ENCODE measurements at regions not wholly inside any gene's neighbourhood (a gene's known extent, or its start where the extent isn't known, plus 50 kb on each side); places are given as distances from the start of the nearest gene placed in this dataset.

DNA sequence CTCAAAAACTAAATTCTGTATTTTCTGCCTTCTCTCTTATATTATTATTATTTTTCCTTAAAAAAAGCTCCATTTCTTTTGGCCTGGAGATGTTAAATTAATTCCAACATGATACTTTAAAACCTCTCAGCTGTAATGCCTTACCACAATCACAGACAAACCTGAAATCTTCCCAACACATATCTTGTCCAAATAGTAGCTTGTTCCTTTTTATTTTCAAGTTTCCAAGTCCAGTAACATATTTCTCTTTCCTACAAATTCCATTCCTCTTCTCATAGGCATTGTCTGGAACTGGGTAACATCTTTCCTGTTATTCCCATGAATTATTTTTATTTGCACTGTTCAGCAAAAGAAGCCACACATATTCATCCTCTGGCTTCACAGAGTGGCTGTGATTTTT, 137.0 kb downstream of the SLITRK6 start:
- Histone ChIP-seq H3K4me1 (no peaks in the 10 kb centered on the region), H3K27ac (no peak overlapping the region), H3K27me3 (ENCODE audit: insufficient read depth in 3 of 3, low read length in 2 of 3) (no peaks in the 10 kb centered on the region), H3K9me3 (no peaks in the 10 kb centered on the region), H3K4me3 (no peak overlapping the region), H3K36me3 (ENCODE audit: insufficient read depth in 1 of 2, low read depth in 1 of 2) (no peaks in the 10 kb centered on the region)
- no peak for ATAC-seq
- intact Hi-C loops (cut with DNase I) = no loop called here
- DNase-seq = no peak
- no peak for TF ChIP-seq CTCF (IDR thresholded peaks at IDR 0.05)

DNA sequence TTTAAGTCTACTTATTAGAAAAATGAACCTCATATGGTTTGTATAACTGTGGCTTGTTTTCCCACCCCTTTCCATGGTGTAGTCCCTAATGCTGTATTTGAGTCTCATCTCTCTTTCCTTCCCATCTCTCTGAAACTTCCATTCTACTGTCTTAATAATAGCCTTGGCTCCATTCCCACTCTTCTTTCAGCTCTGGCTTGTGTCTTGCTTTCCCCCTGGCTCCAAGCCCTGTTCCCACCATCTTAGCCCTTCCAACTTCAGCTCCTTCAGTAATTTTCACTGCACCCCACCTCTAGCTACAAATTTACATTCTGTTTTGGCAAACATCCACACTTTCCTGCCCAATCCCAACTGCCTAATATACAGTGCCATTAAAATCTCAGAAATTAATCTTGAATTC, 137.5 kb downstream of the SLITRK6 start:
- Histone ChIP-seq H3K36me3 (ENCODE audit: insufficient read depth in 1 of 2, low read depth in 1 of 2) (no peaks in the 10 kb centered on the region), H3K27ac (no peak overlapping the region), H3K9me3 (no peaks in the 10 kb centered on the region), H3K4me1 (no peaks in the 10 kb centered on the region), H3K27me3 (ENCODE audit: insufficient read depth in 3 of 3, low read length in 2 of 3) (no peaks in the 10 kb centered on the region), H3K4me3 (no peak overlapping the region)
- intact Hi-C loops (cut with DNase I) = no loop called here
- TF ChIP-seq CTCF (IDR thresholded peaks at IDR 0.05) = no peak
- DNase-seq (no peak), ATAC-seq (no peak)

- intact Hi-C loops (cut with DNase I) = no loop called here
- Histone ChIP-seq H3K4me3 (no peak overlapping the region), H3K36me3 (ENCODE audit: insufficient read depth in 1 of 2, low read depth in 1 of 2) (no peaks in the 10 kb centered on the region), H3K27ac (no peak overlapping the region), H3K4me1 (no peaks in the 10 kb centered on the region), H3K27me3 (ENCODE audit: insufficient read depth in 3 of 3, low read length in 2 of 3) (no peaks in the 10 kb centered on the region), H3K9me3 (no peaks in the 10 kb centered on the region)
- 74 to 83% (median 77%) methylated on average over 4 of the region's 4 CpGs for WGBS, 3 donors
- ATAC-seq = no peak
- no peak for TF ChIP-seq CTCF (IDR thresholded peaks at IDR 0.05)
- DNase-seq = no peak
Observed at GRCh38 chr13:85659493-85659892, 139.7 kb downstream of the SLITRK6 start.

GRCh38 chr13:85657942-85658341, 141.3 kb downstream of the SLITRK6 start:
- H3K9me3 ChIP-seq = no peaks in the 10 kb centered on the region
- H3K27me3 ChIP-seq (ENCODE audit: insufficient read depth in 3 of 3, low read length in 2 of 3) = no peaks in the 10 kb centered on the region
- no peak for DNase-seq
- H3K4me1 ChIP-seq = no peaks in the 10 kb centered on the region
- no peak for TF ChIP-seq CTCF (IDR thresholded peaks at IDR 0.05)
- no peak overlapping the region for H3K27ac ChIP-seq
- H3K4me3 ChIP-seq = no peak overlapping the region
- intact Hi-C loops (cut with DNase I) = no loop called here
- H3K36me3 ChIP-seq (ENCODE audit: insufficient read depth in 1 of 2, low read depth in 1 of 2) = no peaks in the 10 kb centered on the region
- no peak for ATAC-seq

DNA sequence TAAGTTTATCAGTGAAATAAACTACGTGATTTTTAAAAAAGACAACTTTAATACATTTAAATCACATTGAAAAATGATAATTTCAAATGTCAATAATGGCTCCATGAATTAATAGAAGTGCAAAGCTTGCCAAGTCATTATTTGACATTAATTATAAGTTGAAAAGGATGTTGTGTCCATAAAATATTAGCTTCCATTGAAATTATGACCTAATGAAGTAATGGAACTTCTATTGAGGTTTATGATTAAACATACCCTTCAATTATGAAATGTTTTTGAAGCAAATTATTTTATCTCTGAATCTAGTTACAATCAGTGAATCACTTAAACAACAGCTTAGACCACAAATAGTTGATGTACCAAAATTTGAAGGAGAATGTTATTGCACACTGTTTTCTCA, 144.2 kb downstream of the SLITRK6 start:
- H3K4me1 ChIP-seq = no peaks in the 10 kb centered on the region
- no peak for ATAC-seq
- DNase-seq = no peak
- H3K27ac ChIP-seq = no peak overlapping the region
- intact Hi-C loops (cut with DNase I) = no loop called here
- TF ChIP-seq CTCF (IDR thresholded peaks at IDR 0.05) = no peak
- no peaks in the 10 kb centered on the region for H3K36me3 ChIP-seq (ENCODE audit: insufficient read depth in 1 of 2, low read depth in 1 of 2)
- H3K9me3 ChIP-seq = no peaks in the 10 kb centered on the region
- no peak overlapping the region for H3K4me3 ChIP-seq
- no peaks in the 10 kb centered on the region for H3K27me3 ChIP-seq (ENCODE audit: insufficient read depth in 3 of 3, low read length in 2 of 3)
- WGBS, 3 donors = 58 to 67% (median 64%) methylated on average over 1 of the region's 1 CpG
